Uterus (tissue), 2 donors: ENCODE measurements at regions not wholly inside any gene's neighbourhood (a gene's known extent, or its start where the extent isn't known, plus 50 kb on each side); places are given as distances from the start of the nearest gene placed in this dataset.

Source experiments
- POLR2A ChIP-seq, 2 donors: fragments of 450-650 bp; IDR thresholded peaks; one replicate each; pipeline ENCODE4 v1.6.1; 2016; ENCODE audit warnings: antibody characterized with exemption in 2 of 2, mild to moderate bottlenecking in 1 of 2, moderate library complexity in 1 of 2
- TF ChIP-seq, protein P1 (sequence below), 4 experiments: fragments of 200-600 bp in 2 of 4; fragments of 450-650 bp in 2 of 4; sonication (generic) in 2 of 4; IDR thresholded peaks; one replicate each; pipeline ENCODE4 v1.5.1; 2016 to 2019; ENCODE audit warnings: antibody characterized with exemption in 4 of 4, mild to moderate bottlenecking in 2 of 4, moderate library complexity in 1 of 4

DNA sequence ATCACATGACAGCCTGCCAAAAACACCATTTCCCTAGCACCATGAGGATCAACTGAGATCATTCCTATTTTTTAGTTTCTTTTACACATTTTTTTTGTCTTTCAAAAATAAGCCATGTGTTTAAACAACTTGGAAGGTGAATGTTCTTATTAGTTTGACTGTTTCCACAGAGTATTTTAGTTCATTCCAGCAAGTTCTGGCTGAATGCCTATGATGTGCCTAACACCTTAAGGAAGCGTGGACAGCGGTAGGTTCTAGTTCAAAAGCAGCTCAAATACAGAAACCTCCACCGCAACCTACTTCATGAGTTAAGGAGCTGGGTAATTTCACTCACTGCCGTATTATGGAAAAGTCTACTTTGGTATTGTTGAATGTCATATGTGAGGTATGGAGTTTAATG, 101.3 kb upstream of the ADAMTS9 start:
- TF ChIP-seq, protein P1, sequence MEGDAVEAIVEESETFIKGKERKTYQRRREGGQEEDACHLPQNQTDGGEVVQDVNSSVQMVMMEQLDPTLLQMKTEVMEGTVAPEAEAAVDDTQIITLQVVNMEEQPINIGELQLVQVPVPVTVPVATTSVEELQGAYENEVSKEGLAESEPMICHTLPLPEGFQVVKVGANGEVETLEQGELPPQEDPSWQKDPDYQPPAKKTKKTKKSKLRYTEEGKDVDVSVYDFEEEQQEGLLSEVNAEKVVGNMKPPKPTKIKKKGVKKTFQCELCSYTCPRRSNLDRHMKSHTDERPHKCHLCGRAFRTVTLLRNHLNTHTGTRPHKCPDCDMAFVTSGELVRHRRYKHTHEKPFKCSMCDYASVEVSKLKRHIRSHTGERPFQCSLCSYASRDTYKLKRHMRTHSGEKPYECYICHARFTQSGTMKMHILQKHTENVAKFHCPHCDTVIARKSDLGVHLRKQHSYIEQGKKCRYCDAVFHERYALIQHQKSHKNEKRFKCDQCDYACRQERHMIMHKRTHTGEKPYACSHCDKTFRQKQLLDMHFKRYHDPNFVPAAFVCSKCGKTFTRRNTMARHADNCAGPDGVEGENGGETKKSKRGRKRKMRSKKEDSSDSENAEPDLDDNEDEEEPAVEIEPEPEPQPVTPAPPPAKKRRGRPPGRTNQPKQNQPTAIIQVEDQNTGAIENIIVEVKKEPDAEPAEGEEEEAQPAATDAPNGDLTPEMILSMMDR (IDR thresholded peaks at IDR 0.05), result no peak
- no peak for TF ChIP-seq POLR2A (IDR thresholded peaks at IDR 0.05)
